HL-60 (cell line): ENCODE measurements at regions not wholly inside any gene's neighbourhood (a gene's known extent, or its start where the extent isn't known, plus 50 kb on each side); places are given as distances from the start of the nearest gene placed in this dataset.

Source experiments
- CTCF ChIP-seq: IDR thresholded peaks from one replicate; pipeline ENCODE4 v1.5.1; 2011; ENCODE audit warnings: low read length, control low read depth, inconsistent platforms; ENCODE audit not compliant: insufficient read depth
- GABPA ChIP-seq: IDR thresholded peaks from 2 replicates; pipeline ENCODE4 v1.6.1; 2012; ENCODE audit warnings: low read depth
- POLR2AphosphoS5 ChIP-seq: IDR thresholded peaks from 2 replicates; pipeline ENCODE4 v1.6.1; 2012; ENCODE audit warnings: low read depth
- SPI1 ChIP-seq: IDR thresholded peaks from 2 replicates; pipeline ENCODE4 v1.6.1; 2012; ENCODE audit warnings: low read depth, mild to moderate bottlenecking, borderline replicate concordance

GRCh38 chr5:153896701-153897100 is 142.0 kb downstream of the FAM114A2 start:
- TF ChIP-seq CTCF (no peak), GABPA (no peak), POLR2AphosphoS5 (no peak), SPI1 (no peak; the same call in 1 of the 2 replicates)
